Activated CD4-positive, alpha-beta T cell treated with anti-CD3 and anti-CD28 coated beads for 36 hours (primary cell): ENCODE measurements at regions not wholly inside any gene's neighbourhood (a gene's known extent, or its start where the extent isn't known, plus 50 kb on each side); places are given as distances from the start of the nearest gene placed in this dataset.
A peak's percentile ranks its signal among the peaks of the same experiment; 100 is the strongest.

Experiments
- ATAC-seq: fragments of 200-7000 bp; cut with Tn5 transposase; one replicate; pipeline ENCODE4 v1.10.0; 2021; ENCODE audit warnings: mild to moderate bottlenecking, moderate library complexity
- CTCF ChIA-PET: fragments of 350-600 bp; sonication (Branson Sonifier 250); formaldehyde crosslinking; loops from one replicate; lab custom pipeline; 2021; ENCODE audit warnings: antibody characterized with exemption; lab: Charles Lee
- POLR2A ChIA-PET: fragments of 350-600 bp; sonication (Branson Sonifier 250); formaldehyde crosslinking; loops from one replicate; lab custom pipeline; 2021; ENCODE audit warnings: antibody characterized with exemption, inconsistent platforms; lab: Charles Lee
- DNase-seq: peaks from one replicate; pipeline ENCODE4 v3.0.0-alpha.2; 2020
- H3K27ac Mint-ChIP-seq: one replicate; pipeline ENCODE4 v1.8.0; 2021; ENCODE audit warnings: mixed read lengths
- H3K27me3 Mint-ChIP-seq: one replicate; pipeline ENCODE4 v1.8.0; 2021; ENCODE audit warnings: mixed read lengths
- H3K36me3 Mint-ChIP-seq: one replicate; pipeline ENCODE4 v1.8.0; 2021; ENCODE audit warnings: low read depth, mixed read lengths
- H3K4me1 Mint-ChIP-seq: one replicate; pipeline ENCODE4 v1.8.0; 2021; ENCODE audit warnings: mixed read lengths
- H3K4me3 Mint-ChIP-seq: one replicate; pipeline ENCODE4 v1.8.0; 2021; ENCODE audit warnings: mild to moderate bottlenecking, moderate library complexity, mixed read lengths
- H3K9me3 Mint-ChIP-seq: one replicate; pipeline ENCODE4 v1.8.0; 2021; ENCODE audit warnings: low read depth, mixed read lengths
- intact Hi-C, 2 experiments: fragments of 100-400 bp; cut with DNase I in 1 of 2; cut with micrococcal nuclease in 1 of 2; formaldehyde crosslinking; loops; one replicate each; pipeline versions ENCODE4 v1.14.2 to v1.15.1; 2022 to 2024; cut with DNase I, micrococcal nuclease

DNA sequence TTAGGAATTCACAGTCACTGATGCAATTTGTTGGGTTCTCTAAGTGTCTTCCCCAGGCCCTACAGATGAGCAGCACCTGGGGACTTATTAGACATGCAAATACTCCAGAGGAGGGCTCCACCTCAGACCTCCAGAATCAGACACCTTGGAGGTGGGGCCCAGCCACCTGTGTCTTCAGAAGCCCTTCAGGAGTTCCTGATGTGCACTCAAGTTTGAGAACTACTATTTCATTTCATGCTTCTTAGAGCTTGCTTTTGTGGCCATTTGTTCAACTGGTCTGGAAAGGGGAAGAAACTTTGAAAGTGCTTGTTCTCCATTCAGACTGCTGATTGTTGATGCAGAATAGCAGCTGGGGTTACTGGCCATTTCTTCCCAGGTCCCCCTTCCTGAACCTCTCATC is 472.0 kb downstream of the COG6 start:
- Mint-ChIP-seq H3K27me3 (no peaks in the 10 kb centered on the region), H3K9me3 (peaks cover 11% of the 10 kb centered on the region), H3K4me1 (peaks cover 45% of the 10 kb centered on the region), H3K4me3 (no peak overlapping the region), H3K36me3 (peaks cover 9% of the 10 kb centered on the region), H3K27ac (no peak overlapping the region)
- ChIA-PET POLR2A (no interaction called here), CTCF (interaction anchor here (0.6 kb wide), 1 partner anchor 14 kb away, joined by 3 read pairs; no protein-coding TSS in a partner anchor)
- ATAC-seq (no peak), DNase-seq (no peak)
- intact Hi-C loops = no loop called here

DNA sequence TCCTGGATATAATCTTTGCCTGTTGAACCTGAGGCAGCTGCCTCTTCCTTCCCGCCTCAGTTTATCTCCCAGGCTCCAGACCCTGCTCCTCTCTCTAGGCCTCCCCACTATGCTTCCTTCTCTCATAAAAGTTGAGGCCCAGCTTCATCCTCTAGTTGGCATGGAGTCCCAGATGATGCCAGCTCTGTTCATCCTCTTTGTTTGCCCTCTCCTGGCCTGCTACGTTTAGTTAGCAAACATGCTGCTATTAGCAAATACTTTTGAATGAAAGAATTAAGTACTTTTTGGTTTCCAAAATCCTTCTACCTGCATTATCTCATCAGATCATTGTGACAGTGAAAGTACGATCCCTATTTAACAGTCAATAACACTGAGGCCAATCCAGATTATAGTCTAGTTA is 472.5 kb downstream of the COG6 start:
- peaks cover 11% of the 10 kb centered on the region for H3K9me3 Mint-ChIP-seq
- H3K4me3 Mint-ChIP-seq = no peak overlapping the region
- no peak for ATAC-seq
- peaks cover 9% of the 10 kb centered on the region for H3K36me3 Mint-ChIP-seq
- CTCF ChIA-PET = interaction anchor here (0.6 kb wide), 1 partner anchor 14 kb away, joined by 3 read pairs; no protein-coding TSS in a partner anchor
- no peak overlapping the region for H3K27ac Mint-ChIP-seq
- POLR2A ChIA-PET = no interaction called here
- DNase-seq = no peak
- no peaks in the 10 kb centered on the region for H3K27me3 Mint-ChIP-seq
- intact Hi-C loops = no loop called here
- H3K4me1 Mint-ChIP-seq = peaks cover 50% of the 10 kb centered on the region

DNA sequence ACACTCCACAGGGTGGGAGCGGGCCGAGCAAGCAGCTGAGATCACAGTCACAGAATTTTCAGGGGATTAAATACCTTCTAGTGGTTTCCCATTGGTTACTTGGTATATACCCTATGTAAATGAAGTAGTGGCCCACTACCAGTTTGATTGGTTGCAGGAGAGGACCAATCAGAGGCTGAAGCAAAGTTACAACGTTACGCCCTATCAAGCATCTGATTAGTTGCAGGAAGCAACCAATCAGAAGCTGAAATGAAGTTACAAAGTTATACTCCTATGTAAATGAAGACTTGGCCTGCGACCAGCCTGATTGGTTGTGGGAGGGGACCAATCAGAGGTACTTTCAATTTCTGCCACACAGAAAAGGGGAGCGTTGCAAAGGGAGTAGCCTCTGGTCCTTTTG is 474.0 kb downstream of the COG6 start:
- Mint-ChIP-seq H3K36me3 (peaks cover 9% of the 10 kb centered on the region), H3K4me3 (no peak overlapping the region), H3K4me1 (peaks cover 50% of the 10 kb centered on the region), H3K27me3 (no peaks in the 10 kb centered on the region), H3K9me3 (peaks cover 11% of the 10 kb centered on the region), H3K27ac (peak overlapping the region; percentile 32)
- POLR2A ChIA-PET = no interaction called here
- ATAC-seq (no peak), DNase-seq (no peak)
- intact Hi-C loops = no loop called here
- CTCF ChIA-PET = interaction anchor here (0.9 to 2.1 kb wide), 4 partner anchors 14 to 21 kb away, joined by 3 to 6 read pairs (median 3); no protein-coding TSS in a partner anchor

DNA sequence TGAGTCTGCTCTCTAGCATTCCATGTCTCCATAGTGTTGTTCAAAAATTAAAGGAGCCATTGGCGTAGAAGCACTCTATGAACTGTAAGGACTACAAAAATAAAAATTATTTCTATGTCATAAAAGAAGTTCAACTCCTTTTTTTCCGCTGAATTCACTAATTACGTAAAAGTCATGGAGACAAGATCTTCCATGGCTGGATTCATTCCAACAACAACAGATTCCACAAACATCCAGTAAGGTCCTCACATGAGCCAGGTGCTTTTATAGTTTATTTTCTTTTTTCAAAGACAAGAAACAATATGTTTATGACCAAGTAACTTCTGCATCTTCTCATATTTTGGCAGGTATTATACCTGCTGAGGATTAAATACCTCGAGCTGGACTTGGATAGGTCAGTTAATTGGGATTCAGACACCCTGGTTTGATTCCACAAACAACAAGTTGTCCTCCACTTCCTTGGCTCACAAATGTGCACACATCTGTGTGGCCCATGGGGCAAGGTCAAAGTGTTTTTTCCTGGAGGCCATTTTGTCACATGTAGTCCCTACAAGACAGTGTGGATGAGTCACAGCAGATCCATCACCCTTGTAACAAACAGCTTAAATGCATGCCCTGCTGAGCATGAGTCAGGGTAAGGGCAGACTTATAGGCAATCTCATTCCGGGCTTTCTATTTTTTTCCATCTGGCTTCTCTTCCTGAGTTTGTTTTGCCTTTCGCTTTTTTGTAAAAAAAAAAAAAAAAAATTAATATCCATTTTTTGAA is 475.6 kb downstream of the COG6 start:
- Mint-ChIP-seq H3K36me3 (peaks cover 9% of the 10 kb centered on the region), H3K9me3 (peaks cover 11% of the 10 kb centered on the region), H3K4me1 (peaks cover 44% of the 10 kb centered on the region), H3K27me3 (no peaks in the 10 kb centered on the region), H3K4me3 (no peak overlapping the region), H3K27ac (peak overlapping the region; percentile 64)
- ChIA-PET POLR2A (interaction anchor here (0.6 to 0.9 kb wide), 2 partner anchors 29 to 73 kb away, joined by 3 to 4 read pairs; no protein-coding TSS in a partner anchor), CTCF (interaction anchor here (1.2 to 2.1 kb wide), 3 partner anchors 12 to 36 kb away, joined by 3 to 6 read pairs (median 3); no protein-coding TSS in a partner anchor)
- intact Hi-C loops = no loop called here
- DNase-seq = peak; percentile 39
- ATAC-seq = peak; percentile 66

DNA sequence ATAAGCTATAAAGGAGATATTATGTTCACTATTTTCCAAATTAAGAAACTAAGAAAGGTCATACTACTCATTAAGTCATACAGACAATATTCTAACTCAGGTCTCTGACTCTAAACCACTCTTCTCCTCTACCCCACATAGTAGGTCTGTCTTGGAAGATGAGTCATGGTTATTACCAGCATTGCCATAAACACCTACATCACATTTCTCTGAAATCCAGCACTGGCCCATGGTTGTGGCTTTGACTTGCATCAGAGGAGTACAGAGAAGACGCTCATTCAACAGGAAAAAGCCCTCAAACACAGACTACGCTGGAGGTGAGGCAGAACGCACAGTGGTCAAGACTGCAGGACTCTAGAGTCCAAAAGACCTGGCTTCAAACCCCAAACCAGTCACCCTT is 476.8 kb downstream of the COG6 start:
- peak; percentile 77 for DNase-seq
- ChIA-PET CTCF (interaction anchor here (0.7 kb wide), 1 partner anchor 11 kb away, joined by 3 read pairs; no protein-coding TSS in a partner anchor), POLR2A (no interaction called here)
- H3K4me1 Mint-ChIP-seq = peaks cover 37% of the 10 kb centered on the region
- H3K27me3 Mint-ChIP-seq = no peaks in the 10 kb centered on the region
- peaks cover 9% of the 10 kb centered on the region for H3K36me3 Mint-ChIP-seq
- H3K9me3 Mint-ChIP-seq = peaks cover 13% of the 10 kb centered on the region
- peak overlapping the region; percentile 72 for H3K27ac Mint-ChIP-seq
- no peak overlapping the region for H3K4me3 Mint-ChIP-seq
- peak; percentile 85 for ATAC-seq
- intact Hi-C loops = loop anchor here (1.0 to 2.0 kb wide), 3 partner anchors 13 to 30 kb away; no protein-coding TSS in a partner anchor

DNA sequence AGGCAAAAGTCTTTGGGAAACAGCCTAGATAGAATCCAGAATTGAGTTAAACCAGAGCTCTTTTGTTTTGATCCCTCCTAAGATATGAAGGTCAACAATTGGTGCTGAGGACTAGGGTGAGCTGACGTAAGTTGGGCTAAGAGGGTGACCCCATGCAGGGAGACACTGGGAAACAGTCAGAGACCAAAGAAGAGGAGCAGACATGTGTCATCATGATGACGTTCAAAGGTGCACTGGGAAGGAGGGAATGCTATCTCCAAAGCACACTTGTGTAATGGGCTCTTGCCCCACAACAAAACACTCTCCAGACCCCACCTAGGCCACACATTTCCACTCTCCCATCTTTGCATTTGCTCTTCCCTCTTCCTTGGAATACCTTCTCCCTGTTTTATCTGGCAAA is 481.4 kb downstream of the COG6 start:
- Mint-ChIP-seq H3K4me1 (peaks cover 17% of the 10 kb centered on the region), H3K9me3 (peaks cover 2% of the 10 kb centered on the region), H3K4me3 (no peak overlapping the region), H3K27ac (peak overlapping the region; percentile 74), H3K27me3 (no peaks in the 10 kb centered on the region), H3K36me3 (no peaks in the 10 kb centered on the region)
- ChIA-PET CTCF (no interaction called here), POLR2A (no interaction called here)
- intact Hi-C loops = no loop called here
- ATAC-seq = no peak
- DNase-seq = no peak

DNA sequence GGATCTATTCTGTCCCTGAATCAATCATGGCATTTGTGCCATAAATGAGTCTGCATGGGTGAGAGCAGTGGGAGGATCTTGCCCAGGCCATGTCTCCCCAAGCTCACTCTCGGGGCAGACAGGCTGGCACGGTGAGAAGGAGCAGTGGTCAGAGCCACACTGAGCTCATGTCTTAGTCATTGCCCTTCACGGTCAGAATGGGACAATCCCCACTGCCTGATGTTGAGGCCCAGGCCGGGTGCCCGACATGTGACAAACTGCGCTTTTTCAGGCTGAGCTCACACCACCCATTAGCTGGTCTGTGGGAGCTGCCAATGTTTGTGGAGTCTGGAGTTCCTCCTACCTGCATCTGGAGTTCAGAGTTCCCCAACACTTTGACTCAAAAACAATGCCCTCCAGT is 481.9 kb downstream of the COG6 start:
- Mint-ChIP-seq H3K9me3 (peaks cover 2% of the 10 kb centered on the region), H3K27ac (peak overlapping the region; percentile 74), H3K36me3 (no peaks in the 10 kb centered on the region), H3K27me3 (no peaks in the 10 kb centered on the region), H3K4me3 (no peak overlapping the region), H3K4me1 (peaks cover 12% of the 10 kb centered on the region)
- intact Hi-C loops = no loop called here
- DNase-seq (peak; percentile 43), ATAC-seq (peak; percentile 73)
- ChIA-PET POLR2A (no interaction called here), CTCF (interaction anchor here (0.6 kb wide), 1 partner anchor 521 kb away, joined by 3 read pairs; no protein-coding TSS in a partner anchor)

DNA sequence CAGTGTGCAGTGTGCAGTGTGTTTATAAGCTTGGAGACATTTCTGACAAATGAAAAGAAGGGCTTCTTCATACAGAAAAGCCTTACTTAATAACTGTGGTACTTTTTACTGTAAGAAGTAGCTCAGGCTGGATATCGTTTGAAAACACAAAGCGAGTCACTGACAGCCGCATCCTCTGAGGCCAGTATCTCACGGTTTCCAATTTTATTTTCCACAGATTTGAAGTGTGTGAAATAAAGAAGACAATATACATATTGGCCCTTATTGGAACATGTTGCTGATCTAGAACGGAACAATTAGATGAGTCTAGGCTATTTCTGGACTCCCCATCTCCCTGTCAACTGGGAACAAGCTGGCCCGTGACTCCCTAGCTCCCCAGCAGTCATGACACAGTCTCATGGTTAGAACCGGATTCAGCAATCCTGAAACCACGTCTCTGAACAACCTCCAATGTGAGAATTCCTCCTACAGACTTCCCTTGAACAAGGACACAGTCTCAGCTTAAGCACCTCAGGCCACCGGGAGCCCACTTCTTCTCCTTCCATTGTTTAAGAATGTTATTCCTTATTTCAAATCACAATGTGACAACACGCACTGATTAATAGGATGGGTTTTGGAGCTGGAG is 484.5 kb downstream of the COG6 start:
- Mint-ChIP-seq H3K4me1 (peaks cover 20% of the 10 kb centered on the region), H3K27me3 (no peaks in the 10 kb centered on the region), H3K27ac (no peak overlapping the region), H3K4me3 (no peak overlapping the region), H3K9me3 (peaks cover 2% of the 10 kb centered on the region), H3K36me3 (no peaks in the 10 kb centered on the region)
- ChIA-PET POLR2A (no interaction called here), CTCF (interaction anchor here (1.2 kb wide), 1 partner anchor 9 kb away, joined by 4 read pairs; no protein-coding TSS in a partner anchor)
- intact Hi-C loops = no loop called here
- ATAC-seq (peak; percentile 50), DNase-seq (no peak)

DNA sequence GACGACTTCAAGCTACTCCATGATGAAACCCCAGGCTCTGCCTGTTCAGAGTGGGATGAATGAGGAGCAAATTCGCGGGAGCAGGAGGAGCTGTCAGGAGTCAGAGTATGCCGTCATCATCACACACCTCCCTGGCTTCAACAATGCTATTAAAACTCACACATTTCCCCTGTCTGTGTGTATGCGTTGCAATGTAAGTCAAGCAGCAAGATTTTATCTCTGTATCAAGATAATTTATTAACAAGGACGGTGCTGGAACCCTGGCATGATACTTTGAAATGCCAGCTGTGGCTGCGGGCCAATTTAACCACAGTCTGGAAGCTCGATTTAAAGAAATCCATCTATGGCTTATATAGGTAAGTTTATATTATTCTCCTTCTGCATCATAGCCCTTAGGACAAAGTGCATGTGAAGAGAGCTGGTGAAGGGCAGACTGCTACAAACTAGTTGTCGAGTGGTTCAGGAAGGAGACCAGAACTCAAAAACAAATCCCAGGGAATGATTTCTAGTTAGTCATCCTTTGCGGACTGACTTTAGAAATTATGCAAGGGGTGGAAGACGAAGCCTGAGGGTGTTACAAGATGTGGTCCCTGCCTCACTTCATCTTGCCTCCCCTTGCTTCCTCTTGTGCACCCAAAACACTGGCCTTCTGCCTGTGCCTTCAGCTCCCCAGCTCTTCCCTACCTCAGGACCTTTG is 486.5 kb downstream of the COG6 start:
- intact Hi-C loops = no loop called here
- no peaks in the 10 kb centered on the region for H3K27me3 Mint-ChIP-seq
- ATAC-seq (no peak), DNase-seq (no peak)
- POLR2A ChIA-PET = no interaction called here
- H3K27ac Mint-ChIP-seq = no peak overlapping the region
- H3K36me3 Mint-ChIP-seq = no peaks in the 10 kb centered on the region
- CTCF ChIA-PET = interaction anchor here (0.6 to 1.4 kb wide), 4 partner anchors 15 to 200 kb away, joined by 3 read pairs; no protein-coding TSS in a partner anchor
- H3K4me1 Mint-ChIP-seq = peaks cover 36% of the 10 kb centered on the region
- H3K4me3 Mint-ChIP-seq = no peak overlapping the region
- peaks cover 2% of the 10 kb centered on the region for H3K9me3 Mint-ChIP-seq

DNA sequence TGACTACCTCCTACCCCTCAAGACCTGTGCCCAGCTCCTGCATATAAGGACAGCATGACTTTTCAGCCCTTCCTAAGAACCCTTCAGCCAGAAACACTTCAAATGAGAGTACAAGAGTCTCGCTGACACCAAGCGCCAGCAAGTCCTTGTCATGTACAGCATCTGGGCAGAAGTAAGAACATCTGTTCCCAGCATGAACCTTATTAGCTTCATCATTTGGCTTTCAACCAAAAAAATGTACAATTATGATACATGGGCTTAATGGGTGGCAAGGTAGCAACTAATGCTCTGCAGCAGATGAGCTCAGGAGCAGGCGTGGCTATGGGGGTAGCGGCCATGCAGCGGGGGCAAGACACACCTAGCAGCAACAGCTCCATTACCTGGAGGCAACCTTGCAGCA is 487.6 kb downstream of the COG6 start:
- Mint-ChIP-seq H3K9me3 (no peaks in the 10 kb centered on the region), H3K27me3 (no peaks in the 10 kb centered on the region), H3K4me3 (no peak overlapping the region), H3K36me3 (no peaks in the 10 kb centered on the region), H3K27ac (no peak overlapping the region), H3K4me1 (peaks cover 42% of the 10 kb centered on the region)
- ChIA-PET POLR2A (no interaction called here), CTCF (interaction anchor here (0.9 to 1.4 kb wide), 4 partner anchors 13 to 201 kb away, joined by 3 to 6 read pairs (median 4); no protein-coding TSS in a partner anchor)
- DNase-seq (no peak), ATAC-seq (no peak)
- intact Hi-C loops = no loop called here

DNA sequence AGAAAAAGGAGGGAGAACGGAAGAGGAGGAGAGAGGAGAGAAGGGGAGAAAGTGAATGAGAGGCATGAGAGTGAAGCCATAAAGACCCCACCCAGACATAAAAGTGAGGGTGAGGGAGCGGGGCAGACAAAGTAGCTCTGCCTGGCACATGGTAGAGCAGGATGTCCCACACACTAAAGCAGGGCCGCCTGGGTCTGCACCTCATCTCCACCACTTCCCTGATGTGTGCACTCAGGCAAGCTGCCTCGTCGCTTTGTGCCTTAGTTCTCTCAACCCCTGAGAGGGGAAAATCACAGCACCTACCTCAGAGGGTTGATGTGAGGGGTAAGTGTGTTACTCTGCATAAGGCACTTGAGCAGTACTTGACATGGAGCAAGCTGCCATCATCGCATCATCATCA is 488.1 kb downstream of the COG6 start:
- Mint-ChIP-seq H3K27me3 (no peaks in the 10 kb centered on the region), H3K36me3 (no peaks in the 10 kb centered on the region), H3K4me3 (no peak overlapping the region), H3K27ac (no peak overlapping the region), H3K4me1 (peaks cover 46% of the 10 kb centered on the region), H3K9me3 (no peaks in the 10 kb centered on the region)
- CTCF ChIA-PET = interaction anchor here (0.9 to 1.1 kb wide), 3 partner anchors 13 to 75 kb away, joined by 3 to 6 read pairs (median 4); no protein-coding TSS in a partner anchor
- no peak for ATAC-seq
- POLR2A ChIA-PET = no interaction called here
- no peak for DNase-seq
- intact Hi-C loops = no loop called here
